ENCODE measurements at regions not wholly inside any gene's neighbourhood (a gene's known extent, or its start where the extent isn't known, plus 50 kb on each side); places are given as distances from the start of the nearest gene placed in this dataset.

DNA sequence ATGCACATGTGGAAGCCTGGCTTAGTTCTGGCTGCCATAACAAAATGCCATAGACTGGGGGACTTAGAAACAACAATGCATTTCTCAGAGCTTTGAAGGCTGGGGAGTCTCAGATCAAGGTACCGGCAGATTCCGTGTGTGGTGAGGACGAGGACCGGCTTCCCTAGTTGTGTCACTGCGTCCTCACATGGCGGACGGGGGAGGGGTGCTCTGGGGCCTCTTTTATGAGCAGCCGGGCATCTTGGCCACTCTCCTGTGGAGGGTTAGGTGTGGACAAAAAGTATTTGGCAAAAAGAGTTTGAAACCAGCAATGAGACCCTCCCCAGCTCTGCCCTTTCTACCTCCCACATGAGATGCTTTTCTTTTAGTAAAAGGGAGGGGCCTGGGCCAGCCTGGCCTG, 118.5 kb upstream of the LPCAT1 start:
- Mint-ChIP-seq H3K36me3 (no peaks in the 10 kb centered on the region), H3K27ac (no peak overlapping the region), H3K9me3 (no peaks in the 10 kb centered on the region), H3K27me3 (peaks cover 47% of the 10 kb centered on the region), H3K4me3 (no peak overlapping the region), H3K4me1 (ENCODE audit: unreplicated experiment) (peaks cover 8% of the 10 kb centered on the region)
- TF ChIP-seq, protein P1, sequence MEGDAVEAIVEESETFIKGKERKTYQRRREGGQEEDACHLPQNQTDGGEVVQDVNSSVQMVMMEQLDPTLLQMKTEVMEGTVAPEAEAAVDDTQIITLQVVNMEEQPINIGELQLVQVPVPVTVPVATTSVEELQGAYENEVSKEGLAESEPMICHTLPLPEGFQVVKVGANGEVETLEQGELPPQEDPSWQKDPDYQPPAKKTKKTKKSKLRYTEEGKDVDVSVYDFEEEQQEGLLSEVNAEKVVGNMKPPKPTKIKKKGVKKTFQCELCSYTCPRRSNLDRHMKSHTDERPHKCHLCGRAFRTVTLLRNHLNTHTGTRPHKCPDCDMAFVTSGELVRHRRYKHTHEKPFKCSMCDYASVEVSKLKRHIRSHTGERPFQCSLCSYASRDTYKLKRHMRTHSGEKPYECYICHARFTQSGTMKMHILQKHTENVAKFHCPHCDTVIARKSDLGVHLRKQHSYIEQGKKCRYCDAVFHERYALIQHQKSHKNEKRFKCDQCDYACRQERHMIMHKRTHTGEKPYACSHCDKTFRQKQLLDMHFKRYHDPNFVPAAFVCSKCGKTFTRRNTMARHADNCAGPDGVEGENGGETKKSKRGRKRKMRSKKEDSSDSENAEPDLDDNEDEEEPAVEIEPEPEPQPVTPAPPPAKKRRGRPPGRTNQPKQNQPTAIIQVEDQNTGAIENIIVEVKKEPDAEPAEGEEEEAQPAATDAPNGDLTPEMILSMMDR (conservative IDR thresholded peaks at IDR 0.05), result no peak
- DNase-seq (ENCODE audit: extremely low spot score, unreplicated experiment), result no peak

DNA sequence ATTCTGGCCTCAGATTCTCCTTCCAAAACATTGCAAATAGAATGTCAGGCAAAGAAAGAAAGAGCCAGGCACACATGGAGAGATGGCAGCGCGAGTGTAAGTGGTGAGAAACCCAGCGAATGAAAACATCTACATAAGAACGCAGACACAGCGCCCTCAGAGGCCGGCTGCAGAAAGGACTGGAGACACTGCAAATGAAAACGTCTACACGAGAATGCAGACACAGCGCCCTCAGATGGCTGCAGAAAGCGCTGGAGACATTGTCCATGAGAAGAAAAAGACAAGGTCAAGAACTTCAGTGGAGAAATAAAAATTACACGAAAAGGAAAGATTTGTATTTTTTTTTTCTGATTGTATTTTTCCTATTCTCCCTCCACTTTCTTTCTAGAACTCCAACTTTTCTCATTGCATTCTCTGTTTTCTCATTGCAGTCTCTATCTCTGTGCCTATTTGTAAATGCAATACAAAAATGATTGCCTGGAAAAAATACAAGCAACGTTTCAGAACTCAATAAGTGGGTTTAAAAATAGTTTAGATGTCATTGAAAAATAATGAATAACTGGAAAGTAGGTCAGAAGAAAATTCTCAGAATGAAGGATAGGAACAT, 117.9 kb upstream of the LPCAT1 start:
- no peak overlapping the region for H3K27ac Mint-ChIP-seq
- no peak for DNase-seq (ENCODE audit: extremely low spot score, unreplicated experiment)
- no peaks in the 10 kb centered on the region for H3K9me3 Mint-ChIP-seq
- TF ChIP-seq, protein P1 (conservative IDR thresholded peaks at IDR 0.05), result peak; percentile 87
- H3K36me3 Mint-ChIP-seq, result no peaks in the 10 kb centered on the region
- H3K27me3 Mint-ChIP-seq, result peaks cover 45% of the 10 kb centered on the region
- H3K4me1 Mint-ChIP-seq (ENCODE audit: unreplicated experiment), result peaks cover 8% of the 10 kb centered on the region
- H3K4me3 Mint-ChIP-seq, result peak overlapping the region; percentile 8

DNA sequence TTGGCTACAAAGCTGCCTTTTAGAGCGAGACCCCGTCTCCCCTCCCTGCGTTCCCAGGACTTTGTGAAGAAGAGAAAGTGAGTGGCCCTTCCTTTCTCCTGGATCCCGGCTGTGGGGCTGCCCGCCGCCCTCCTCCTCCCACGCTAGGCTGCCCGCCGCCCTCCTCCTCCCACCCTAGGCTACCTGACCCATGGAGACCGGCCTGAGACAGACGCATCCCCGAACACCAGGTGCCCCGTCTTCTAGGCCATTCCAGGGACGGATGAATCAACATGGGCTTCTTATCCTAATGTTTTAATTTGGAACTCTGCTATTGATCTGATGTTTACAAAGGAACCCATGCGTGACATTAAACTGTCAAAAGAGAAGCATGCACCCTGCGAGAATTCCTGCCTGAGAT, 117.3 kb upstream of the LPCAT1 start:
- Mint-ChIP-seq H3K9me3 (no peaks in the 10 kb centered on the region), H3K27ac (no peak overlapping the region), H3K4me3 (no peak overlapping the region), H3K27me3 (peaks cover 41% of the 10 kb centered on the region), H3K36me3 (no peaks in the 10 kb centered on the region), H3K4me1 (ENCODE audit: unreplicated experiment) (peaks cover 8% of the 10 kb centered on the region)
- no peak for DNase-seq (ENCODE audit: extremely low spot score, unreplicated experiment)
- TF ChIP-seq, protein P1 (conservative IDR thresholded peaks at IDR 0.05), result no peak

DNA sequence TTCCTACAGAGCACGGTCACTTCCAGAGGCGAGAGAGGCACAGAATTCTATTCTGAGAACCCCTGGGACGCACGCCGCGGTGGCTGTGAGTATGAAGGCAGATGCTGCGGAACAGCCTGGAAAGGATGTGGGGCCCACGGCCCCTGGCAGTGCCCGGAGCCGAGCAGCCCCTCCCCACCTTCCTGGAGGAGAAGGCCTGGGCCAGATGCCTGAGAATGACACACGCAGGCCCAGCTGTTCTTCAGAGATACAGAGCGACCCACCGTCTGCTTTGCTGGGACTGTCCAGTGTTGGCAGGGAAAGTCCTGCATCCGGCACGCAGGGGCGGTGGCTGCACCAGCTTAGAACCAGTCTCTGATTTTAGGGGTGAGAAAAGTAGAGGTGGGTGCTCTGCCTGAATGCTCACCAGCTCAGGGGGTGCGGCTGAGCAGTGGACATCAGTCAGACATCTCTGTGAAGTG, 116.7 kb upstream of the LPCAT1 start:
- Mint-ChIP-seq H3K4me1 (ENCODE audit: unreplicated experiment) (peaks cover 8% of the 10 kb centered on the region), H3K27me3 (peaks cover 35% of the 10 kb centered on the region)

DNA sequence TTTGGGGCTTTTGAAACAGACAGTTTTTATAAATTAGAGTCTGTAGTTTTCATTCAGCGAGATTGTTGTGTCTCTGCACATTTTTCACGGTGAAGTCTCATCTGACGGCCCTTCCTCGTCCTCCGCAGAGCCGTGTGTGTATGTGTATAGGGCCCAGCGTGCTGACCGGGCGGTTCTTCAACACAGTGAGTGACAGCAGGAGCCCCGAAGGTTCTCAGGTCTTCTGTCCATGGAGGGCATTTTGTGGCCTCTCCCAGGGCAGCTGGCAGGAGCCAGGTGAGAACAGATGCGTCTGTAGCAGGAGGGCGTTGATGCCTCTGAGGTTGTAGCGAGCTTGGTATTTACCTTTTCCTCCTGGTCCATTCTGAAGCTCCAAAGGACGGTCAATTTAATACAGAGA, 116.0 kb upstream of the LPCAT1 start:
- Mint-ChIP-seq H3K27ac (no peak overlapping the region), H3K27me3 (peaks cover 28% of the 10 kb centered on the region), H3K36me3 (no peaks in the 10 kb centered on the region), H3K4me3 (no peak overlapping the region), H3K4me1 (ENCODE audit: unreplicated experiment) (peaks cover 8% of the 10 kb centered on the region), H3K9me3 (no peaks in the 10 kb centered on the region)
- DNase-seq (ENCODE audit: extremely low spot score, unreplicated experiment), result peak; percentile 61
- TF ChIP-seq, protein P1 (conservative IDR thresholded peaks at IDR 0.05), result no peak

More for the DNA sequence above, 116.7 kb upstream of the LPCAT1 start:
- Mint-ChIP-seq H3K9me3 (no peaks in the 10 kb centered on the region), H3K27ac (no peak overlapping the region), H3K36me3 (no peaks in the 10 kb centered on the region), H3K4me3 (no peak overlapping the region)
- DNase-seq (ENCODE audit: extremely low spot score, unreplicated experiment), result no peak
- TF ChIP-seq, protein P1 (conservative IDR thresholded peaks at IDR 0.05), result no peak

Data from type B pancreatic cell (in vitro differentiated cells).